ENCODE measurements at regions not wholly inside any gene's neighbourhood (a gene's known extent, or its start where the extent isn't known, plus 50 kb on each side); places are given as distances from the start of the nearest gene placed in this dataset.
"Not testable (repeated sequence)": the region's sequence is repeated elsewhere in the genome, so short reads cannot be mapped to it uniquely, and the experiment has no call there.

DNA sequence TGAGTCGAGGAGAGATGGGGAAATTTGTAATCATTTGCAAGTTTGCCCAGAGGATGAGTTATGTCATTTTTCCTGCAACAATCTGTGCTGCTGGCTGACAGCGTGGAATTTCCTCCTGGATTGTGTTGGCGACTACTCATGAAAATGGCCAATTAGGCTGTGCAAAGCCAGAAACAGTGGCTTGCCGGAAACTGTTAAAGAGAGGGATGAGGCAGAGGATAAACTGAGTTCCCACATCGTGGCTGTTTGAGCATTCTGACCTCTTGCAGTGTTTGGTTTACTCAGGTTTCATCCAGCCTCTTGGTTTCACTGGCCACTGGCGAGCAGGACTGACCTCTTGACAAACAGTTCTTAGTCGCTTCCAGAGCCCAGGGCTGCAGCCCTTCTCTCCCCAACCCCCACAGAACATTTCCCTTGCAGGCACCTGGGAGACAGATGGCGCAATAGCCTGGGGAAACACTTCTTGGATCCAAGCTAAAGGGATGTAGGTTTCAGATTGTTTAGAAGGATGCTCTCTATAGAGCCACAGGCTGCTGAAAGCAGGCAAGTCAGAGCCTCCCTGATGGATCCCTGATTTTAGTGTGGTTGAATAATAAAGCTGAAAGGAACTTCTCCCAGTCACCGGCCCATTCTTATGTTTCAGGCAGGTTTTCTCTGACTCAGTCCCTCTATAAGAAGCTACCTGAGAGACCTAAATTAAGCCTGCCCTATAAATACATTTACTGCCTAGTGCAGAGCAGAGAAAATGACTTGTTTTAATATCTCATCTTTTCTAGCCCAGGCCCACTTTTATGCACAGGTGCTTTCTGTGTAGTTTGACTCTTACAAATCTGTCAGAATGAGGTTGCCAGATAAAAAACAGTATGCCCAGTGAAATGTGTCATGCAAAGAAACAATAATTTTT, 92.8 kb upstream of the UBE2E1 start:
- no peak for FAIRE-seq
- no peak for DNase-seq (ENCODE audit: insufficient read length)
- no peak for TF ChIP-seq TAF1 (IDR thresholded peaks at IDR 0.05; ENCODE audit: borderline replicate concordance, low read depth, low read length)
- TF ChIP-seq POLR2A (IDR thresholded peaks at IDR 0.05; ENCODE audit: low read depth, low read length): no peak
- TF ChIP-seq POLR2AphosphoS5 (IDR thresholded peaks at IDR 0.05; ENCODE audit: low read depth, low read length): no peak

DNA sequence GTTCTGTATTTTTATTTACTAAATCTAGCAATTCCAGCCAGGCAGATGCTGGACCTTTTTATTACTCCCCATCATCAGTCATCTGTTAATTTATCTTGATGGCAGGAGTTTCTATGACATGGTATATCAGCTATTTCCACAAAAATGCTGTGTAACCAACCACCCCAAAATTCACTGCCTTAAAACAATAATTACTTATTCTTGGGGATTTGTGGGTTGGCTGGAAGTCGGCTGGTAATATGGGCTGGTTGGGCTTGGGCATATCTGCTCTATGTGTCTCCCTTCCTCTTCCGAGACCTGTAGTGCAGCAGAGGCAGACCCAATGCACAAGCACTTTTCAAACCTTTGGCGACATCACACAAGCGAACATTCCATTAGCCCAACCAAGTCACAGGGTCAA, 92.1 kb upstream of the UBE2E1 start:
- no peak for DNase-seq (ENCODE audit: insufficient read length)
- TF ChIP-seq POLR2A (IDR thresholded peaks at IDR 0.05; ENCODE audit: low read depth, low read length): no peak
- no peak for TF ChIP-seq POLR2AphosphoS5 (IDR thresholded peaks at IDR 0.05; ENCODE audit: low read depth, low read length)
- TF ChIP-seq TAF1 (IDR thresholded peaks at IDR 0.05; ENCODE audit: borderline replicate concordance, low read depth, low read length): no peak
- FAIRE-seq: no peak

DNA sequence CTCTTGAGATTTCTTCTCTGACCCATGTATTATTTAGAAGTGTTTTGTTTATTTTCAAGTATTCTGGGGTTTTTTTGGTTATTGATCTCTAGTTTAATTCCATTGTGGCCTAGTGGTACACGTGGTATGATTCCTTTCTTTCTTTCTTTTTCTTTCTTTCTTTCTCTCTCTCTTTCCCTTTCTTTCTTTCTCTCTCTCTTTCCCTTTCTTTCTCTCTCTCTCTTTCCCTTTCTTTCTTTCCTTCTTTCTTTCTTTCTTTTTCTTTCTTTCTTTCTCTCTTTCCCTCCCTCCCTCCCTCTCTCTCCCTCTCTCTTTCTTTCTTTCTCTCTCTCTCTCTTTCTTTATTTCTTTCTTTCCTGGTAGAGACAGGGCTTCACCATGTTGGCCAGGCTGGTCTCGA, 85.7 kb upstream of the UBE2E1 start:
- DNase-seq (ENCODE audit: insufficient read length): no peak
- FAIRE-seq: no peak
- no peak for TF ChIP-seq TAF1 (IDR thresholded peaks at IDR 0.05; ENCODE audit: borderline replicate concordance, low read depth, low read length)
- no peak for TF ChIP-seq POLR2AphosphoS5 (IDR thresholded peaks at IDR 0.05; ENCODE audit: low read depth, low read length)
- no peak for TF ChIP-seq POLR2A (IDR thresholded peaks at IDR 0.05; ENCODE audit: low read depth, low read length)

DNA sequence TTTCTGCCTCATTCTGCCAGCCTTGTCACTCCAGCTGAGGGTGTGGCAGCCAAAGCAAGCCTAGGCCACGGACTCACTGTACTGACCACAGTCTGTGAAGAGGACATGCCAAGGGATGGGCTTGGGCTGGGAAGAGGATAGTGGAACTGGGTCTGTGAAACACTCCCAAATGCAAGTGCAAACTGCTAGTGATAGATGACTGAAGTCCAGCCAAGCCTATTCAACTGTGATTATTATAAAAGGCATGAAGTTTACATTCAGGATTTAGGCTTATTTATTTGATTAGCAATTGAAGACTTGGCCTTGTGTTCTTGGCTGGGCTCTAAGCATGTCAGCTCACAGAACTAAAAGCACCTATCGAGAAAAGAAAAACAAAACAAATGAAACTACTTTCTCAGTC, 84.9 kb upstream of the UBE2E1 start:
- TF ChIP-seq TAF1 (IDR thresholded peaks at IDR 0.05; ENCODE audit: borderline replicate concordance, low read depth, low read length) (no peak), POLR2AphosphoS5 (IDR thresholded peaks at IDR 0.05; ENCODE audit: low read depth, low read length) (no peak), POLR2A (IDR thresholded peaks at IDR 0.05; ENCODE audit: low read depth, low read length) (no peak)
- DNase-seq (ENCODE audit: insufficient read length): no peak
- no peak for FAIRE-seq

DNA sequence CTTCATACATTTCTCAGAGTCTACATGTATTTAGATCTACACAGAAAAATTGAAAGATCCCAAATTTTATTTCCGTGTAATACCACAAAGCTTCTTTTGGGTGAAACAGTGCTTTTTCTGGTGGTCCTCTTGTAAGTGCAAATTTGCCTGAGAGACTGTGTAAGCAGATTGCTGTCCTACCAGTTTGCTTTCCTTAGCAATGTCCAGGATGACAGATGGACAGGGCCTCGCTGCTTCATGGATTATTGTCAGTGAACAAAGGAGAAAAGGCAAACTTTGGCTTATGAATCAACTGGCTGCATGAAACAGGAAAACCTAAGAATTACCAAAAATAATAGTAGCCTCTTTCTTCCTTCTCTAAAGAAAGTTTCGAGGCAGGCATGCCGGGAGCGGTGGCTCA, 82.6 kb upstream of the UBE2E1 start:
- FAIRE-seq: no peak
- DNase-seq (ENCODE audit: insufficient read length): no peak
- no peak for TF ChIP-seq POLR2A (IDR thresholded peaks at IDR 0.05; ENCODE audit: low read depth, low read length)
- TF ChIP-seq POLR2AphosphoS5 (IDR thresholded peaks at IDR 0.05; ENCODE audit: low read depth, low read length): no peak
- TF ChIP-seq TAF1 (IDR thresholded peaks at IDR 0.05; ENCODE audit: borderline replicate concordance, low read depth, low read length): no peak

DNA sequence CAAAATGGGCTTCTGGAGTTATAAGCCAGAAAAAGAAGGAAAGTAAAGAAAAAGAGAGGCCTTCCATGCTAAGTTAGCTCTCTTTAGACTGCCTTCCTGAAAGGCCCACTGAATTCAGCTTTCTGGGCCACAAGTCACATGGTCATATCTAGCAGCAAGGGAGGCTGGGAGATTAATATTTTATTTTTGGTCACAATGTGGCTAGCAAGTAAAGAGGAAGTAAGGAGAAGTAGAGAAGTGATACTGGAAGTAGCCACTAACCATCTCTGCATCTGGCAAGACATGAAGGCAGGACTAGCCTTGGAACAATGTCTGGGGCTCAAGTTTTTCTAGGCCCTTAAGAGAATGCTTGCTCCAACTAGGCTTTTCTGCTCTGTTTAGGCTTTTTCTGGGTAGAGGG, 81.8 kb upstream of the UBE2E1 start:
- no peak for FAIRE-seq
- TF ChIP-seq POLR2A (IDR thresholded peaks at IDR 0.05; ENCODE audit: low read depth, low read length): no peak
- no peak for TF ChIP-seq POLR2AphosphoS5 (IDR thresholded peaks at IDR 0.05; ENCODE audit: low read depth, low read length)
- no peak for TF ChIP-seq TAF1 (IDR thresholded peaks at IDR 0.05; ENCODE audit: borderline replicate concordance, low read depth, low read length)
- no peak for DNase-seq (ENCODE audit: insufficient read length)

GRCh38 chr3:23726811-23727548, 78.8 kb upstream of the UBE2E1 start:
- DNase-seq (ENCODE audit: insufficient read length) (no peak), FAIRE-seq (peak; percentile 73)
- TF ChIP-seq TAF1 (IDR thresholded peaks at IDR 0.05; ENCODE audit: borderline replicate concordance, low read depth, low read length): no peak
- TF ChIP-seq POLR2A (IDR thresholded peaks at IDR 0.05; ENCODE audit: low read depth, low read length): no peak
- no peak for TF ChIP-seq POLR2AphosphoS5 (IDR thresholded peaks at IDR 0.05; ENCODE audit: low read depth, low read length)

DNA sequence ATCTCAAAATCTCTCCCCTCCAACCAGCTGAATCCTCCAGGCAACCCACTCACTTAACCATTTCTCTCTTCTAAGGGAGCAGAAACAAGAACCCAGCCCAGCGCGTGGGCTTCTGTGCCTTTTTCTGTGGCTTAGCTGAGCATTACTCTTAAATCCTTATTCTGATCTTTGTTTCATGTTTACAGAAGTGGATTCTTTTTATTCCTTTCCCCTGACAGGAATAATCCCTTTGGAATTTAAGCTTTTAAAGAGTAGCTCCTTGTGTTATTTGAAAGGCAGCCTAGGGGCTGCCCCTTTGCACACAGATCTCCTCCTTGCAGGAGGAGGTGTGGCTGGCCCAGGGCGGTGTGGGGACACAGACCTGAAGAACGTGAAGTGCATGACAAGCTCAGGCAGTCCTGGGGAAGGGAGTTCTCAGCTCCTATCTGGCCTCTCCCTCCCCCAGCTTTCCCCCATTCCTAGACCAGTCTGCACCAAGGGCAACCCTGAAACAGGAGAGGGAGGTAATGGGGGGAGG, 77.1 kb upstream of the UBE2E1 start:
- DNase-seq (ENCODE audit: insufficient read length) (no peak), FAIRE-seq (no peak)
- no peak for TF ChIP-seq POLR2AphosphoS5 (IDR thresholded peaks at IDR 0.05; ENCODE audit: low read depth, low read length)
- TF ChIP-seq POLR2A (IDR thresholded peaks at IDR 0.05; ENCODE audit: low read depth, low read length): no peak
- TF ChIP-seq TAF1 (IDR thresholded peaks at IDR 0.05; ENCODE audit: borderline replicate concordance, low read depth, low read length): no peak

DNA sequence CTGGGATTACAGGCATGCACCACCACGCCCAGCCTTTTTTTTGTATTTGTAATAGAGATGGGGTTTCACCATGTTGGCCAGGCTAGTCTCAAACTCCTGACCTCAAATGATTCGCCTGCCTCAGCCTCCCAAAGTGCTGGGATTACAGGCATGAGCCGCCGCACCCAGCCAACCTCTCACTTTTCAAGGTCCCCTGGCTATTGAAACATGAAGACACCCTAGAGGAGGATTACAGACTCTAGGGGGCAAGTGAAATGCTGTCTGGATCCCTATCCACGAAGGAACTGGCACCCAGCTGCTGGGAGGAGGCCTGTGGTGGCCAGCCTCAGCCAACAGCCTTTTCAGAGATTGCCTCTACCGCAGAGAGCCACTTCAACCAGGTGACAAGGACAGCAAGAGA, 76.4 kb upstream of the UBE2E1 start:
- not testable (repeated sequence) for DNase-seq (ENCODE audit: insufficient read length); FAIRE-seq

GRCh38 chr3:23734481-23734880, 71.3 kb upstream of the UBE2E1 start:
- DNase-seq (ENCODE audit: insufficient read length): no peak
- TF ChIP-seq TAF1 (IDR thresholded peaks at IDR 0.05; ENCODE audit: borderline replicate concordance, low read depth, low read length) (no peak), POLR2AphosphoS5 (IDR thresholded peaks at IDR 0.05; ENCODE audit: low read depth, low read length) (no peak), POLR2A (IDR thresholded peaks at IDR 0.05; ENCODE audit: low read depth, low read length) (no peak)
- no peak for FAIRE-seq

DNA sequence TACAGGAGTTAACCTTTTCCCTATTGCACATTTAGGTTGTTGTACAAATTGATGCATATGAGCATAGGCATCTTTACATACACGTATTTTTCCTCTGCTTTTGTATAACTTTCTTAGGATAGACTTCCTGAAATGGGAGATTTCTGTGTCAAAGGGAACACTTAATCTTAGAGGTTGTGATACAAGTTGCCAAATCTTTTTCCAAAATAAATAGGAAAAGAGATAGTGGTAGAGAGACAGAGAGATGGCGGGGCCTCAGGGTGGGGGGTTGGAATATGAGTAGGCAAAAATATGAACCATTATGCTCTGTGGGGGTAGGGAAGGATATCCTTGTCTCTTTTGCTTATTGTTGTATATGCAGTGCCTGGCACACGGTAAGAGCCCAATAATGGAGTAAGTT, 70.7 kb upstream of the UBE2E1 start:
- no peak for DNase-seq (ENCODE audit: insufficient read length)
- no peak for FAIRE-seq
- TF ChIP-seq POLR2A (IDR thresholded peaks at IDR 0.05; ENCODE audit: low read depth, low read length): no peak
- no peak for TF ChIP-seq TAF1 (IDR thresholded peaks at IDR 0.05; ENCODE audit: borderline replicate concordance, low read depth, low read length)
- no peak for TF ChIP-seq POLR2AphosphoS5 (IDR thresholded peaks at IDR 0.05; ENCODE audit: low read depth, low read length)

All from GM12892 (cell line).